TTC549 (cell line): ENCODE measurements at regions not wholly inside any gene's neighbourhood (a gene's known extent, or its start where the extent isn't known, plus 50 kb on each side); places are given as distances from the start of the nearest gene placed in this dataset.
"Not testable (repeated sequence)": the region's sequence is repeated elsewhere in the genome, so short reads cannot be mapped to it uniquely, and the experiment has no call there.

Experiments
- FAIRE-seq: peaks from 2 replicates; lab custom pipeline; 2012; peaks lifted over from hg19 to GRCh38; lab: Jason Lieb, UNC

DNA sequence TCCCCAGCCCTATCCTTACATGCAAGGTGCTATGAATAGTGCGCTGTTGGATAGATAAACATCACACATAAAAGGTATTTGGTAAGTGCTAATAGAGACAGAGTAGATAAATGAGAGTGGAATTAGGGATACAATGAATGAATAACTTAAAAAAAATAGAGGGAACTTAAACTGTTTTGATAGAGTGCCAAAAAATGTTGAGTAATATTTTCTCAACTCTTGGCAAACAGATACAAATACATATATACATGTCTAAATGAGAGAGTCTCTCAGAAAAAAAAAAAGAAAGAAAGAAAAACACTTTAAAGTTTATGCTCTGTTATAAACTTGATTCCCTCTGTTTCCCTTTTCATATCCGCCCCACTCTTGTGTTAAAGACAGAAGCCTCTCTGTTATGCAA, 667.4 kb downstream of the ROBO2 start:
- no peak for FAIRE-seq

DNA sequence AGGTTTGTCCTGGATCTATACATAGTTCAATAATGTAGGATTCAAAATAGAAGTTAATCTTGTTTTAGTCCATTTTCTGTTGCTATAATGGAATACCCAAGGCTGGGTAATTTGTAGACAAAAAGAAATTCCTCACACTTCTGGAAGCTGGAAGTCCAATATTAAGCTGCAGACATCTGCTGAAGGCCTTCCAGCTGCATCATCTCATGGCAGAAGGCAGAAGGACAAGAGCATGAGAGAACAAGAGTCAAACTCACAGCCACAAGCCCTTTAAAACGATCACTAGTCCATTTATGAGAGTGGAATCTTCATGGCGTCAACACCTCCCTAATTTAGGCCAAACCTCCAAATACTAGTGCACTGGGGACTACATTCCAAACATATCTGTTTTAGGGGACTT, 669.3 kb downstream of the ROBO2 start:
- FAIRE-seq = no peak

DNA sequence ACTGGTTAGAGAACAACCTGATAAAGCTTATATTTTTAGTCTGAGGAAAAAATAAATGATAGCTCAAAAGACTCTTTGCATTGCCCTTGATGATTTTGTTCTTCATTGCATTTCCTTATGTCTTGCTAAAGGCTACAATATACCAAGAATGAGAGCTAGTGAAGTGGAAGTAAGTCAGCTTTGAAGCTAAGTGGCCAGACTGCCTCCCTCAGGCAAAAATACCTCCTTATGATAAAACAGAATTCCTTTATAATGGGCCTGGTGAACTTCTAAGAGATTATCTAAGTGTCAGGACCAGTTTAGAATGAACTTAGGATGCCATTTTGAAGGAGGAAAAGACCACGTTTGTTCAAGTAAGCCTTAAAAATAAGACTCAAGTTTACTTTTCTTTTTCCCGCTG, 678.4 kb downstream of the ROBO2 start:
- FAIRE-seq = no peak

DNA sequence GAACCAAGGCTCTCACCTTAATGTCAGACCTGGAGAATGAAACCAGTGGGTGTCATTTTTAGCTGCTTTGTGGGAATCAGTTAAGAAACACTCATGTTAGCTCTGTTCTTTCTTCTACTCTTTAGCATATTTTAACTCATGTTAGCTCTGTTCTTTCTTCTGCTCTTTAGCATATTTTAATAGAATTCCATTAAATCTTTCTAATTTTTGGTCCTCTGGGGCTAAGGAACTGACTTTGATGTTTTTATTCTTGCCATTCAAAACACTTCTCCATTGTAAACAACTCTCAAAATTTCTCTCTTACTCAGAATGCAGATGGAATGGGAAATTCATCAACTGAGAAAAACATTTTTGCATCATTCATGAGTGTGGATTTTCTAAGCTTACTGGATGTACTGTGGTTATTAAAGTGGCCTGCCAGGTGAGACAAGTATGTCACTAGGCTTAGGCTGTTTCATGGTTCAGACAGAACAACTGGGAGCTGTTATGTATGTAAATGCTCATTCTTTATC, 680.6 kb downstream of the ROBO2 start:
- no peak for FAIRE-seq

DNA sequence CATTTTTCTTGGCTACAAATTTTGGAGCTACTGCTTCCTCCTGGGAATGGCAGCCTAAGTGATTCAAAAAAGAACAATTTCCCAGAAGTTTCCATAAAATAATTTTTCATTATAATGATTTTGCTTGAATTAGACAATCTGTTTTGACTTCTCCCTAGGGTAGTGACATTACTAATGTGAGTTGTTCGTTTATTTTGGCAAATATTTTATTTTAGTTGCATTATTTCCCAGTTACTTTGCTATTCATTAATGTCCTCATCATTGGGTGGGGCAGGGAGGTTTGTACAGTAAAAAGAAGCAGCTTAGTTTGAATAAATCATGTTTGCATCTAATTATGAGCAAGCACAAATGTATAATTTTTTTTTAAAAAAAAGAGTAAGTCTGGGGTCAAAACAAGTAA, 686.6 kb downstream of the ROBO2 start:
- no peak for FAIRE-seq

DNA sequence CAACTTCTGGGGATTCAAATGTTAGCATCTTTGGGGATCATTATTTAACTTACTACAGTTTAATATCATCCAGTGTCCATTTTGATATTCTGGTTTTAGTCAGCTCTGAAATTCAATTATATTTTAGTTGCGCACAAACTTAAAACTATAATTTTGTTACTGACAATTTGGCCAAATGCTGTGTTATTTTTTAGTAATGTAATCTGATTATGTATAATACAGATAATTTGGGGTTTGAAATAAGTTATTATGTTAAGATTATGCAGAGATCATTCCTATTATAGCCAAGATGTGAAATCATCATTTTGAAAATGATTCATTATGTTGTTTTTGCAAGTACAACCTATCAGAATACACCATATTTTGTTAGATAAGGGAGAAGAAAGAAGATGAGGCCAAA, 706.1 kb downstream of the ROBO2 start:
- FAIRE-seq = no peak

DNA sequence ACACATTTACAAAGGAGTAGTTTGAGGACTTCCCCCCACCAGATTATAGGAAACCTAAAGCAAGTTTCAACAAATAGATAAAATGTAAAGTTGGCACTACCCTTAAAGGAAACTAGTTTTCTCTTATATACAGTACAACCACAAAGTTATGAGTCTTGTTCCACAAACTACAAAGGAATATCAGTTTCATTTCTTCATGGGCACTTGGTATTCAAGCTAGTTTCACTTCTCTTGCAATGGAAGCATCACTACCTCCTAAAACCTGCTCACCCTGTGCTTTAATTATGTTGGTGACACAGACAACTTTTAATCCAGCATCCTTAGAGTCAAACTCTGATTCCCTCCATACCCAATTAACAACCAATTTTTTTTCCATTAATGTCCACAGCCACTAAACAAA, 707.0 kb downstream of the ROBO2 start:
- no peak for FAIRE-seq

DNA sequence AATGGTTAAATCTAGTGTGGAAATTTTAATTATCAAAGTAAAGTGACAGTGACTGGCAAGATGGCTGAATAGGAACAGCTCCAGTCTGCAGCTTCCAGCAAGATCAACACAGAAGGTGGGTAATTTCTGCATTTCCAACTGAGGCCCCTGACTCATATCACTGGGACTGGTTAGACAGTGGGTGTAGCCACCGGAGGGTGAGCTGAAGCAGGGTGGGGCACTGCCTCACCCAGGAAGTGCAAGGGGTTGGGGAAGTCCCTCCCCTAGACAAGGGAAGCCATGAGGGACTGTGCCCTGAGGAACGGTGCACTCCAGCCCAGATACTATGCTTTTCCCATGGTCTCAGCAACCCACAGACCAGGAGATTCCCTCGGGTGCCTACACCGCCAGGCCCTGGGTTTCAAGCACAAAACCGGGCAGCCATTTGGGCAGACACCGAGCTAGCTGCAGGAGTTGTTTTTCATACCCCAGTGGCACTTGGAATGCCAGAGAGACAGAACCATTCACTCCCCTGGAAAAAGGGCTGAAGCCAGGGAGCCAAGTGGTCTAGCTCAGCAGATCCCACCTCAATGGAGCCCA, 716.6 kb downstream of the ROBO2 start:
- FAIRE-seq = not testable (repeated sequence)

DNA sequence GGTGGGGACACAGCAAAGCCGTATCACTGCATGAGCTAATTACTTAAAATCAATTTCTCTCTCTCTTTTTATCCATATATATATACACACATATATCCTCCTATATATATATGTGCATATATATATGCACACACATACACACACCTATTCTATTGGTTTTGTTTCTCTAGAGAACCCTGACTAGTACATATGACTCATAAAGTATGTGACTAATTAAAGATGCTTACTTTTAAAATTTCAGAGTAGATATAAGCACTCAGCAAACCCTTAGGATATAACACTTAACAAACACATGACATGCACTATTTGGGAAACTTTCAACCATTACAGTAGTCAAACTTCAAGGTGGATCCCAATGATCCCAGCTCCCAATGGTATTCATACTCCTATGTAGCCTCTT, 732.6 kb downstream of the ROBO2 start:
- FAIRE-seq = no peak

DNA sequence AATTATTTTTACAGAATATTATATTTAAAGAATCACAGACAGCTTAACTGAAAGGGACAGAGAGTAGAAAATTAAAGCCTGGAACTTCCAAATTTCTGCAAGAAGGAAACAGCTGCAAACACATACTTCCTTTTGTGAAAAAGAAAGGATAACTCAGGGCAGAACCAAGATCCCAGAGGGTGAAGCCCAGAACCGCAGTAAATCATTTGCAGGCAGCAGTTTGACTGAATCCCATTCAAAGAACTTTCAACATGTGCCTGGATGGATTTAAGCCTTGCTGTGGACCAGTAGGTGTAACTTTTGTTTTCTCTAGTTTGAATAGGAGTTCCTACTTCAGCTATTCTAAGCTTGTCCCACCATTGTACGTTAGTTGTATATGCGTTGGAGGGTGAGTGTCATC, 733.2 kb downstream of the ROBO2 start:
- no peak for FAIRE-seq

DNA sequence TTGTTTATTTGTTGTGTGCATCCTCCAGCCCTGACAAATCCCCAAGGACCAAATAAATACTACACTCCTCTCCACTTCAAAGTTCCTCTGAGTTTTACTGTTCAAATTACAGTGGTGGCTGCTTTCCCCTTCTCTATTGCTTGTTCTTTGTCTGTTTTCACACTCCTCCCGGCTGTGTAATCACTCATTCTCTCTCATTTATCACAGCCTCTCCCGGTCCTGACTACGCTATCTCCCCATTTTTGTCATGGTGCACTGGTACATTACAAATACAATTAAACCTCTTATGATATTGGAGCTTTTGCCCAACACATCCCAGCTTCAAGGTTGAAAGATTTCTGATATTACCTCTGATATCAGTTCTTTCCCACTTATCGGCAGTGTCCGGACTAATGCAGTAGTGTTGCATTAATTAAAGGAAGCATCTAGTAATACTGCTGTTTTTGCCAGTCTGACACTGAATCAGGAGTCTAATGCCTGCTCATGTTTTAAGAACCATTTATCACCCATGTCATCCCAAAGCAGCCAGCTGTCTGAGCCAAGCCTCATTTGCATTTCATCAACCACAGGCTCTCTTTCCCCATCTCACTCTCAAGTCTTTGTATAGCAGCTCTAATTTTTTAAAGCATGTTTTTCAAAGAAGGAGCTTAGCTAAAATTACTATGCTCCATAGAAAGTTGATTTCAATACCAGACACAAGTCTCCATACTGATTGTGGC, 740.5 kb downstream of the ROBO2 start:
- FAIRE-seq = no peak

DNA sequence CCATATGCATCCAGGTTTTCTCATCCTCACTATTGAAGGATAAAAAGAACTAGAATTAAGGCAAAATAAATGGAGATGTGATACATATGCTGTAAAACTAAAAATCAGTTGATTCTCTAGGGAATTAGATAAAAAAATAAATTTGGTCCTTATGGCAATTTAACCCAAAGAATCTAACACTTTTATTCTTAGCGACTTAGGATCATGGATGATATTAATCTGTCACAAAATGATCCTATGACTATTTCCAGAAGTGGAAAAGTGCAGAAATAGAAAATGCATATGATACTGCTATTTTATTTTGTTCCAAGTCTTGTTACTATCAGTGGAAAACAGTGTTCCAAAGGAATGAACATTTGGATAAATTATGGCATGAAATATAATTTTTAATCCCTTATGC, 746.3 kb downstream of the ROBO2 start:
- no peak for FAIRE-seq

DNA sequence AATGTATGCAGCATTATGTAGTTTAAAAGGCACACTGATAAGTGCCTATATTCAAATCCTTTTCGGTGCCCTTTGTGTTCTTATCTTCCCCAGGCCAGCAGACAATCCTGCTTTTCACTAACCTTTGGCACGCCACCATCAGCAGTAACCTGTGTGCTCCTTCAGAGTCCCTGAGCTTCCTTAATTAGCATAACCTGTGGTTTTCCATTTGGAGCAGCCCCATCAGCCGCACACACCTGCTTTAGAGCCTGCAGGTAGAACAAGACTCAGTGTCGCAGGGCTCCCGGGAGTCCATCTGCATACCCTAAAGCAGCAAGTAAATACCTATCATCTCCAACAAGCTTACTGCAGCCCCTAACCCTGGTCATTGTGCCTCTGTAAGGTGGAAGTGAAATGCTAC, 755.1 kb downstream of the ROBO2 start:
- FAIRE-seq = no peak

DNA sequence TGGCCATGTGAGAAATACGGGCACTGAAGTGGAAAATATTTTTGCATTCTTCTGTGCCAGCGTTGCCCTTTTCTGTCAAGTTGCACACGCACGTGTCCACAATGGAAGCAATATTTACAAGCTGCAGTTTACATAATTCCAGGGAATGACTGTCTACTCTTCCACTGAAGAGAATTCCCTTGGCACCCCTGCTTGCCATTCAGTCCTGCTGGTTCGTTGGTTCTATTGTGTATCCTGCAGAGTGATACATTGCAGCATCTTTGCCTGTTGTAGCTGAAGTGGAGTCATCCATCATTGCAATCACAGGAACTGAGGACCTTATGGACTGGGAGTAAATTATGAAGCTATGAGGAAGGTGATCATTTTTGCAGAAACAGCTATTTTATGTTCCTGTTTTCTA, 759.4 kb downstream of the ROBO2 start:
- FAIRE-seq = no peak

DNA sequence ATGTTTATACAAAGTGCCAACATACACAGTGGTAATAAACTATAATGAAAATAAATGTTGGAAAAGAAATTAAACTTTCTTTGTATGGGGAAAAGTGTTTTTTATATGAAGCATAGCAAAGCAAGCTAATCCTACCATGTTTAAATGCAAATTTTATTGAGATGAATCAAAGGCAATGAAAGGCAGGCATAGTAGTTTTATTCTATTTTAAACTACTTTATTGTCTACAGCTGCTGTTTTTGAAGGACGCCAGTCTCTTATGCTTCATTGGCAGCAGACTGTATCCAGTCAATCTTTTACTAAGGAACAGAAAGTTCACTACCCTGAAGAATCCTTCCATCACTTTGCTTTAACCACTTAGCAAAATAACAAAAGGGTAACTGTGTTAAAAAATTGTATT, 761.0 kb downstream of the ROBO2 start:
- FAIRE-seq = no peak

DNA sequence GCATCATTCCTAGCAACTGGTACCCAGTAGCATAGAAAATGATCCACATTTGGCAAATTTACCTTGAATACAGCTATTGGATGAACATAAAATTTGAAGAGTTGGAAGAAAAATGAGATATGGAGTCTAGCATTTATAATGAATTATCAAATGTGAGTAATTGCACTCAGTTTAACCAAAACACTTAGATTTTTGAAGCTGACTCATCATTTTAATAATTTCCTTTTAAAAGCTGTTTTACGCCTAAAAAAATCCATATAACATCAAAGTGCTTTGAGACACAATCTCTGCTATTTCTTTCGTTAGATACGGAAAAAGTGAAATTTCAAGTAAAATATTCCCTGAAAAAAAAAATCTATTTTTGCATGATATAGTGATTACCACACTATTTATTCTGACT, 767.4 kb downstream of the ROBO2 start:
- no peak for FAIRE-seq

DNA sequence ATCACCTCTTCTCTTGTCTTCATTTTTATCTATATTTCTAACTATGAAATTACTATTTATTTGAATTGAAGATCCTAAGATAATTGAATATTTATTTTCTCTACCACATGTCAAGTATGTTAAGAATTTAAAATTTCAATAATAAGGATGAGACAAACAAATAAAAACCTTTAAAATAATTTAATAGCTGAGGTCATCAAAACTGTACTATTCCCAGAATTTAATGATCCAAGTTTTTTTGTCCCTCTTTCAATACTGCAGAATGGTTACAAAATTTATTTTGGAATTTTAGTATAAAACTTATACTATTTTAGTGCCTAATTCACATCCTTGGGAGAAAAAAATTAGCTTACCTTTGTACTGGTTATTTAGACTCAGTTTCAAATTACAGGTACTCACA, 774.9 kb downstream of the ROBO2 start:
- no peak for FAIRE-seq

DNA sequence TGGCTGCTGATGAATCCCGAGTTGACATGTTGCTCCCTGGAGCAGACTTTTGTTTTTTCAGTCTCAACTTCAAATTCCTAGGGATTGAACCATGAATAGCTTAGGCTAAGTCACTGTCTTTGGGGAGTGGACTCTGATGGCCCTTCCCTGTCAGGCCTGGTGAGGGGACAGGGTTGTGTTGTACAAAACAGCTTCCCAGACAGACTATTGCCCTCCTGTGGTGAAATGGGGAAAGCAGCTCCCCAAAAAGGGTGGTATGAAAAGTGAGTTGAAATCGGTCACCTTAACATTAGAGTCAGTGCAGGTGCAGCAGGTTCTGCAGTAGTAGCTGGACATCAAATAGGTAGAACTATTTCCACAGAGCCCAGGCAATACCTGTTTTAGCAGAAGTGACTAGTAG, 775.6 kb downstream of the ROBO2 start:
- FAIRE-seq = no peak

DNA sequence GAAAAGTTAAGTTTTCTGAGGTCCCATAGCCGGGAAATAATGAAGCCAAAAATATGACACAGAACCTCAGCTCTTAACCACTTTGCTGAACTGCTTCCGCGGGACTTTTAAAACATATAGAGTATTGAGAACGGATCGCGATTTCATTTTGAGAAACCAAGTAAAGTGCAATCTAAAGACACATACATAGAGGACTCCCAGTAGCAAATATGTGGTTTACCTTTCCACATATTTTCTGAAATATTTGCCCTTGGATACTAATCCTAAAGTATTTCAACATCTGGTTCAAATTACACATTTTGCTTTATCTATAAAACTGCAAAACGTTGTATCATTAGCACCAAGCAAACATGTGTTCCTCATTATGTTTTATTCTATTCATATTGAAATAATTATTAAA, 776.5 kb downstream of the ROBO2 start:
- no peak for FAIRE-seq

DNA sequence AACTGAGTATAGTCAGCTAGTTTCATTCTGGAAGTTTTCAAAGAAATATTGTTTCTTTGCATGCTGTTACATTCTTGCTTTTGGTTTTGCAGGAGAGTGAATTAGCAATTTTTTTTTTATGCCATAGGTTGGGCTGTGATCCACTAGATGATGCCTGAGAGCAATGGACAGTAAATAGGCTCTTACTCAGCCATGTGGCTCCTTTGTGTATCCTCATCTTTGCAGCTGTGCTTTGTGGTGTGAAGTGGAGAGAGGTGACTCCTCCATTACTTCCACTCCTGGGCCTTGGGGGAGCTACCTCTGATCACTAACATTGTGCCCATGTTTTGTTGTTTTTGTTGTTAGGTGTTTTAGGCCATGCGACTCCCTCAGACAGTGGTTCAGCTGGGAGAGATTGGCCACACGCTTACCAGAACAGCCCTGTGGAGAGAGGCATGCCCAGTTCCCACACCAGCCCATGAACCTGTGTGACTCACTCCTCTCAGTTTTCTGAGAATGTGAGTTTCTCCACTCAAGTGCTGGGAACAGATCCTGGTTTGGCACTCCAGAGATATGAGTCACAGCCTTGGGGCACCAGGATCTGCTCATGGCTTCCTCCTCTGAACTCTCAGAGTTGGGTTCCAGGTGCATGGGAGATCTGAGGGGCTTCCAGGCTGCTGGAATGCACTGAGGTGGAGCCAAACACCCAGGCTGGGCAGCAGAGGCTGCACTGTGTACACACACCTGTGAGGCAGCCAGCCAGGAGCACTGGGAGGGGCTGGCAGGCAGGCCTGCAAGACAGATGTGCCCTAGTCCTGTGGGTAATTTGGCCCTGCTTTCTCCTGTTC, 785.3 kb downstream of the ROBO2 start:
- FAIRE-seq = no peak

DNA sequence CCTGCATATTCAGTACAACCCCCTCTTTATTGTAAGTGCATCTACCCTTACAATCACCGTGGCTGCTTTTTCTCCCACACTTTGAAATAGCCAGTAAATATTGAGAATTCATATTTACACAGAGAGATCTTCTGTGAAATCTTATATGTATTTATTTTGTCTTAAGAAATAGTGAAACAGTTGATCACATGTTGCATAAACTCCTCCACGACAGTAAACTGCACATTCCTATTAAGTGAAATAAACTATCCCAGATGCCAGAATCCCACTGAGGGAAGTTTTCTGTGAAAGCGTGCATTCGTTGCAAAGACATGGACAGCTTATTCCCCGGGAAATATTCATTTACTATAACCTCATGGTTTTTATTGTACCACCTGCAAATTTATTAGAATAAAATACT, 796.0 kb downstream of the ROBO2 start:
- FAIRE-seq = no peak

DNA sequence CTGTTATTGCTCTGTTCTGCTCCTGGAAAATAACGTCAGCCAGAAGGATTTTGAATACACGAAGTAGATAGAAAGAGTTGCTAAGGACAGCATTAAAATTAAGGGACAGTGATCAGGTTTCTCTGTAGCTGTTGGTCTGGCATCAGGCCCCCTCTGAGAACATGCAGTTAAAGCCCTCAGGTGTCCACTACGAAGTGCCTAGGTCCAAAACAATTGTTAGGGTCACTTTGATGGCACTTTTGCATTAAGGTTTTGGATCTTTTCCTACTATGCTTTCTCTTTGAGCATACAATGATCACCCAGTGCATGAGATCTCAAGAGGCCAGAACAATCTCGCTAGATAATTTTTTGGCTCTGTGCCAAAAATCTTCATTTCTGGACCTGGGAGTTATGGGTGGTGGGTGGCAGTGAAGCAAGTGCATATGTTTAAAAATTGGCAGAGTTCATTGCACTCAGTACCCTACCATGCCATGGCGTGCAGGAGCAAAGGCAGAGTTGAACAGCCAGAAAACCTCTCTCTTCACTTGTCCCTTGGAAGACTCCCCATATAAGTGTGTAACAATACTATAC, 797.6 kb downstream of the ROBO2 start:
- FAIRE-seq = no peak

DNA sequence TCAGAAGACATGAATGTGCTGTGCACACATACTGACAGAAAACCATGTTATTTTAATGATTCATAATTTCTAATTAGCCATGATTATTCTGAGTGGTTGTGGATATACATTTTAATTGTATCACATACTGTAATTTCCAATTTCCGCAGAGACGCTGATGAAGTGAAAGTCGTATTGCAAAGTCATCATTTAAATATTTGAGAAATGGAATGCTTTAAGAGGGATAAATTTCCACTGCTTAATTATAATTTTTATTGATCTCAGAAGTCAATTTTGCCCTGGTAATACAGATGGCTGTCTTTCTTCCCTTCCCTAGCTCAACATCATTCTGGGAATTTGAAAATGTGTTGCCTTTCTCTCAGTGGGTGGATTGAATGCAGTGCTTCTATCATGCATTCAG, 819.3 kb downstream of the ROBO2 start:
- no peak for FAIRE-seq
